ENCODE measurements at regions not wholly inside any gene's neighbourhood (a gene's known extent, or its start where the extent isn't known, plus 50 kb on each side); places are given as distances from the start of the nearest gene placed in this dataset.

DNA sequence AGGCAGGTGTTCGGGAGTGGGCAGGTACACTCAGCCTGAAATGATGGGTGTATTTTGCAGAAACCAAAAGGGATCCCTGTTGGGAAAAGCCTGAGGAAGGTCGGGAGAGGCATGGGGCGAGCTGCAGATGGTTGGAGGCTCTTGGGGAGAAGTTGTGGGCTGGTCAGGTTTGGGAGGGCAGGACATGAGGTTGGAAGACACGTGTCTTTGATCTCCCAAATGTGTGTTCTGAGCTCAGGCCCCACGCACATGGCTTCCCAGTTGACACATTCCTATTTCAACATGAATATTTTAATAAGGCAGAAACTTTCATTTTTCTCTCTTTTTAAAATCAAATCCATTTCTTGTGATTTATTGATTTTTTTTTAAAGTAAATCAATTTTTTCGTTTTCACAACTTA lies 1003.3 kb downstream of the TBC1D22A start:
- H3K4me1 Mint-ChIP-seq (ENCODE audit: low read depth) = no peaks in the 10 kb centered on the region
- DNase-seq = no peak
- H3K27me3 Mint-ChIP-seq = peaks cover 36% of the 10 kb centered on the region
- no peak overlapping the region for H3K4me3 Mint-ChIP-seq
- no peaks in the 10 kb centered on the region for H3K36me3 Mint-ChIP-seq (ENCODE audit: low read depth)
- H3K9me3 Mint-ChIP-seq = no peaks in the 10 kb centered on the region
- H3K27ac Mint-ChIP-seq = no peak overlapping the region

DNA sequence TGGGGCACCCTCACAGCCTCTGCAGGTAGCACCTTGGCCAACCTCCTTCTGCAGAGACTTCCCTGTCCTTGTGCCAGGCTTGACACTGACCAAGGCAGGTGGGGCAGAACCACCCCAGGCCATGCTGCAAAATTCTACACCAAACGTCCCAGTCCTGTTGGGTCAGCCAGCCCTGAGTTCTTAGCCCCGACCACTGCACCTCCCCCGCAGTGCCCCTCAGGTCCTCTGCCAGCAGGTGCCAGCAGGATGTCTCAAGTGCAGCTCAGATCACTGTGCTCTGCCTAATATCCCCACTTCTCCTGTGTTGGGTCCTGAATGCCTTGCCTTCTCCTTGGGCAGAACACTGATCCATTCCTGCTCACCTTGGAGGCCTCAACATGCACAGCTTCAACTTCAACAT lies 999.7 kb downstream of the TBC1D22A start:
- peaks cover 27% of the 10 kb centered on the region for H3K27me3 Mint-ChIP-seq
- H3K36me3 Mint-ChIP-seq (ENCODE audit: low read depth) = no peaks in the 10 kb centered on the region
- no peaks in the 10 kb centered on the region for H3K9me3 Mint-ChIP-seq
- DNase-seq = no peak
- H3K4me3 Mint-ChIP-seq = no peak overlapping the region
- no peak overlapping the region for H3K27ac Mint-ChIP-seq
- no peaks in the 10 kb centered on the region for H3K4me1 Mint-ChIP-seq (ENCODE audit: low read depth)

DNA sequence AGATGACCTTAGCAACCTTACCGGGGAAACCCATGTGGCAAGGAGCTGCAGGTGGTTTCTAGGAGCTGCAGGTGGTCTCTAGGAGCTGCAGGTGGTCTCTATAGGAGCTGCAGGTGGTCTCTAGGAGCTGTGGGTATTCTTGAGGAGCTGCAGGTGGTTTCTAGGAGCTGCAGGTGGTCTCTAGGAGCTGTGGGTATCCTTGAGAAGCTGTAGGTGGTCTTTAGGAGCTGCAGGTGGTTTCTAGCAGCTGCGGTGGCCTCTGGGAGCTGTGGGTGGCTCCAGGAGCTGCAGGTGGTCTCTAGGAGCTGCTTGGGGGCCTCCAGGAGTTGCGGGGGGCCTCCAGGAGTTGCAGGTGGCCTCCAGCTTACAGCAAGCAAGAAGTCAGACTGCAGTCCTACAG lies 997.5 kb downstream of the TBC1D22A start:
- Mint-ChIP-seq H3K4me3 (no peak overlapping the region), H3K27me3 (peaks cover 14% of the 10 kb centered on the region), H3K9me3 (no peaks in the 10 kb centered on the region), H3K4me1 (ENCODE audit: low read depth) (no peaks in the 10 kb centered on the region), H3K36me3 (ENCODE audit: low read depth) (no peaks in the 10 kb centered on the region), H3K27ac (no peak overlapping the region)
- DNase-seq = no peak

DNA sequence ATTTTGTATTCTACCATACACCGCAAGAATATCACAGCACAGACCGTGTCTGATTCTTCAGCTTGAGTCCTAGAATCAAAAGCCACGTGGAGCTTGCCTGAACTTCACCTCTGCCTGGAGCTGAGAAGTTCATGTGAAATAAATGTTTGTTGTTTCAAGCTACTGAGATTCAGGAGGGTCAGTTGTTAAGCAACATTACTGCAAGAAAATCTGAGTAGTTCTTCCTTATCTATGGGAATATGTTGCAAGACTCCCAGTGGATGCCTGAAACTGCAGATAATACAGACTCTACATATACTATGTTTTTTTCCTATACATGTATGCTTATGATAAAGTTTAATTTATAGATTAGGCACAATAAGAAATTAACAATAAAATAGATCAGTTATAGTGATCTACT lies 995.3 kb downstream of the TBC1D22A start:
- no peak for DNase-seq
- no peak overlapping the region for H3K27ac Mint-ChIP-seq
- no peak overlapping the region for H3K4me3 Mint-ChIP-seq
- no peaks in the 10 kb centered on the region for H3K4me1 Mint-ChIP-seq (ENCODE audit: low read depth)
- peaks cover 8% of the 10 kb centered on the region for H3K27me3 Mint-ChIP-seq
- H3K36me3 Mint-ChIP-seq (ENCODE audit: low read depth) = no peaks in the 10 kb centered on the region
- no peaks in the 10 kb centered on the region for H3K9me3 Mint-ChIP-seq

DNA sequence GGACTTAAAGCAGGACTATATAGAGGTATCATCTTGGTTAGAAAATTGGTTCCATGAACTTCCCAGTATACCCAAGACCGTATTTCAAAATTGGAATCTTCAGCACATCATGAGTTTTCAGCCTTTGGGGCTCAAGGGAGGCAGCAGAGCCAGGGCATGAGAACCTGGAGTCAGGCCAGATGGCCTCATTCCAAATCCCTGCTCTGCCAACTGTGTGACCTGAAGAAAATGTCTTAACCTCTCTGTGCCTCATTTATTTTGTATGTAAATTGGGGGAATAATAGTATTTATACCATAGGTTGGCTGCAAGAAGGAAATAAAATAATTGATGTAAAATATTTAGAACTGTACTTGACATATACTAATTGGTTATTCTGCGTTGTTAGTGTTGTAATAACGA lies 987.6 kb downstream of the TBC1D22A start:
- Mint-ChIP-seq H3K27me3 (peaks cover 45% of the 10 kb centered on the region), H3K4me3 (no peak overlapping the region), H3K36me3 (ENCODE audit: low read depth) (no peaks in the 10 kb centered on the region), H3K9me3 (no peaks in the 10 kb centered on the region), H3K27ac (no peak overlapping the region), H3K4me1 (ENCODE audit: low read depth) (no peaks in the 10 kb centered on the region)
- DNase-seq = no peak

DNA sequence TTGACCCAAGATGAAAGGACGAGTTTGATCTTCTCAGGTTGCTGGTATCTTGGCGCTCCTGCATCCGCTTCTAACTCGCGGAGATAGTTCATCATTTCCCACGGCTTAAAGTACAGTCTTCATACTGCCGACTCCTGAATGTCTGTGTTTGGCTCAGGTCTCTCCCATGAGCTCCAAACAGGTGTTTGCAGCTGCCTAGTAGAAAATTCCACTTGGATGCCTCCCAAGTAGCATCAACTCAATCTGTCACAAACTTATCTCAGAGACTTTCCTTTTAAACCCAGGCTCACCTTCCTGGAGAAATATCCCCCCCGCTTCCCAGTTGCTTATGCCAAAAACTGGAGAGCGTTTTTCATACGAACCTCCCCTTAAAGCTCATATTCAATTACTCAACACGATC lies 986.5 kb downstream of the TBC1D22A start:
- Mint-ChIP-seq H3K27me3 (peaks cover 51% of the 10 kb centered on the region), H3K36me3 (ENCODE audit: low read depth) (no peaks in the 10 kb centered on the region), H3K4me1 (ENCODE audit: low read depth) (no peaks in the 10 kb centered on the region), H3K27ac (no peak overlapping the region), H3K9me3 (no peaks in the 10 kb centered on the region), H3K4me3 (no peak overlapping the region)
- no peak for DNase-seq

DNA sequence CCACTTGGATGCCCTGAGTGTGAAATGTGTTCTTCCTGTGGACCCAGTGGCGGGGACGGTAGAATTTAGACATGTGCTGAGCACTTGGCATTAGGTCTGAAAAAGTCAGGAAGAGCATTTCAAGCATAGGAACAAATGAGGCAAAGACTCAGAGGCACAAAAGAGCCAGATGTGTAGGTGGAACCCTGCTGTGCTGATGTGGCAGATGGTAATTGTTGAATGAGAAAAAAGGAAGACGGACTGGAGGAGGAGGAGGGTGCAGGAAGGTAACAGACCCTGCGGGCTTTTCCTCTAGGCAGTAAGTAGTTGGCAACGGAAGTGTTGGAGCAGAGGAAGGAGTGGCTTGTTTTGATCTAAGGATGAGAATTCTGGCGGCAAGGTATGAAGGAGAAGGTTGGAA lies 985.8 kb downstream of the TBC1D22A start:
- no peaks in the 10 kb centered on the region for H3K36me3 Mint-ChIP-seq (ENCODE audit: low read depth)
- no peak for DNase-seq
- H3K4me1 Mint-ChIP-seq (ENCODE audit: low read depth) = no peaks in the 10 kb centered on the region
- H3K9me3 Mint-ChIP-seq = no peaks in the 10 kb centered on the region
- H3K27ac Mint-ChIP-seq = no peak overlapping the region
- H3K4me3 Mint-ChIP-seq = no peak overlapping the region
- H3K27me3 Mint-ChIP-seq = peaks cover 49% of the 10 kb centered on the region

DNA sequence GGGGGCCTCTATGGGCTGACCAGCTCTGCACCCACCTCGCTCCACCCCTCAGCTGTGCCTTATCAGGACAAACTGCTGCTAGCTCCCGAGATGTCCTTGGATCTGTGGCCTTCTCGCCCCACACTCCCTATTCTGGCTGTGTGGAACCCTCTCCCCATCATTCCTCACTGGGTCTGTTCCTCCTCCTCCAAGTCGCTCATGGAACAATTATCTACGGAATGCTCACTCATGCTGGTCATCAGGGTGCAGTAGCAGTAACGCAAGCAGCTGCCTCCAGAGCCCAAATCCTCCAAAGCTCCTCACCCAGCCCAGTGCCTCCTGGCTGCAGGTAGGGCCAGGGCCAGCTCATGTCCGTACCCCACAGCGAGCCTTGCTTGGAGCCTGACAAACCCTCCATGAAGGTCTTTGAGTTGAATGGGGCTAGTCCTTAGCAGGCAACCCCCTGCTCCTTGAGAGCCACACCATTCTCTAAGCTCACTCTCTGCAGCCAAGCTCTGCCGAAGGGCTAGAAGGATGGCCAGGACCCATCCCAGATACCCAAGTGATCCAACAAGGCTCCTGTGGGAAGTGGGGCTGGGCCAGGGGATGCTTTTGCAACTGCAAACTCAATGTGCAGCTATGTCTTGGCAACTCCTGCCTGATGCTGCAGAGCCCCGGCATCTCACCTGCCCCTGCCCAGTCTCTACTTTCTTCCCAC lies 977.8 kb downstream of the TBC1D22A start:
- Mint-ChIP-seq H3K36me3 (ENCODE audit: low read depth) (no peaks in the 10 kb centered on the region), H3K4me3 (no peak overlapping the region), H3K4me1 (ENCODE audit: low read depth) (no peaks in the 10 kb centered on the region), H3K9me3 (no peaks in the 10 kb centered on the region), H3K27ac (no peak overlapping the region), H3K27me3 (peaks cover 8% of the 10 kb centered on the region)
- DNase-seq = no peak

DNA sequence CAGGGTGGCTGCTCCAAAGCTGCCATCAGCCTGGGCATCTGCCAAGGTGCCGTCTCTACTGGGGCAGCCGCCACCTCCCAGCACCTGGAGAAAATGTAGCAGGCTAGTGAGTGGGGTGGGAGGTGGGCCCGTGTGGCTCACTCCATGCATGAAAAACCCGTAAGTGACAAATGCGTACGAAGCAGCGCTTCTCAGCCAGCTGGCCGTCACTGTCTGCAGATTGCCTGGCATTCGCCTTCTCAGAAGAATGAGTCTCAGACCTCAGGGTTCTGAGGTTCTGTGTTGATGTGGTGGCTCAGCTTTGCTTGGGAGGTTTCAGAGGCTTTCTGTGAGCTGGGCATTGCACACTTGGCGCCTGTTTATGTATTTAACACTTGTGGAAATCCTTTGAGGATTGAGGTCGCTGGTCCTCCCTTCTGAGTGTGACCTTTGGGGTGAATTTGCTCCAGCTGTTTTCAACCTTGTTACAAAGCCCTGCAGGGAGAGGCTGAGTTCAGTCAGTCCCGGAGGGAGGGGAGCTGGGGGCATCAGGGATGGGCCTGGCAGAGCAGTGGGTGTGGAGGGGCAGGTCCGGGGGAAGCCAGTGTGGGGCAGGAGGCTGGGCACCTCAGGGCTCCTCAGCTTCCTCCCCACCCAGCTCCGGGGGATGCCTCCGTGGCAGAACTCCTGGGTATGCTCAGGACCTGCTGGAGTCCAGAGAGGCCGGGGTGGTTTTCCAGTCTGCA lies 977.0 kb downstream of the TBC1D22A start:
- Mint-ChIP-seq H3K27ac (no peak overlapping the region), H3K27me3 (peaks cover 1% of the 10 kb centered on the region), H3K4me1 (ENCODE audit: low read depth) (no peaks in the 10 kb centered on the region), H3K4me3 (no peak overlapping the region), H3K9me3 (no peaks in the 10 kb centered on the region), H3K36me3 (ENCODE audit: low read depth) (no peaks in the 10 kb centered on the region)
- no peak for DNase-seq

DNA sequence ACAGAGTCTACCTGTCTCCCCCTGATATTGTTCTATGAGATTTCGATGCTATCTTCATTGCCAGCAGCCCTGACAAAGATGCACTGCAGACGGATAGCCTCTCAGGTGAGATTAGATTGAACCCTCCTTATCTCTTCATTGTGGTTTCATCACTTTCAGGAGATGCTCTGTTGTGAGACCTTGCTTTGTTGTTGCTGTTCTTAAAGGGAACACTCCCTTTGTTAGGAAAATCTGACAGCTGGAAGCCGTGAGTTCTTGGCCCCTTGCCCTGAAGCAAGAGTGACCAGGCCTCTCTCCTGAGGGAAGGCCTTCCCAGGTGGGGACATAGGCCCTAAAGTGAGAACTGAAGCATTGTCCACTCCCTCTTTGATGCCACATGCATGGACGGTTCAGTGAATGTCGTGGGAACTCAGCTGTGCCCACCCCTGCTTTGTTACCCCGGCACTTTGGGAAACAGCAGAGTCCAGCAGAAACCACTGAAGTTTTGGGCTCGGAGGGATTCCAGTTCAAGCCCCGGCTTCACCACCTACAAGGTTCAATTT lies 976.1 kb downstream of the TBC1D22A start:
- no peaks in the 10 kb centered on the region for H3K36me3 Mint-ChIP-seq (ENCODE audit: low read depth)
- H3K27me3 Mint-ChIP-seq = no peaks in the 10 kb centered on the region
- no peak overlapping the region for H3K4me3 Mint-ChIP-seq
- H3K27ac Mint-ChIP-seq = no peak overlapping the region
- no peaks in the 10 kb centered on the region for H3K4me1 Mint-ChIP-seq (ENCODE audit: low read depth)
- no peaks in the 10 kb centered on the region for H3K9me3 Mint-ChIP-seq
- no peak for DNase-seq

DNA sequence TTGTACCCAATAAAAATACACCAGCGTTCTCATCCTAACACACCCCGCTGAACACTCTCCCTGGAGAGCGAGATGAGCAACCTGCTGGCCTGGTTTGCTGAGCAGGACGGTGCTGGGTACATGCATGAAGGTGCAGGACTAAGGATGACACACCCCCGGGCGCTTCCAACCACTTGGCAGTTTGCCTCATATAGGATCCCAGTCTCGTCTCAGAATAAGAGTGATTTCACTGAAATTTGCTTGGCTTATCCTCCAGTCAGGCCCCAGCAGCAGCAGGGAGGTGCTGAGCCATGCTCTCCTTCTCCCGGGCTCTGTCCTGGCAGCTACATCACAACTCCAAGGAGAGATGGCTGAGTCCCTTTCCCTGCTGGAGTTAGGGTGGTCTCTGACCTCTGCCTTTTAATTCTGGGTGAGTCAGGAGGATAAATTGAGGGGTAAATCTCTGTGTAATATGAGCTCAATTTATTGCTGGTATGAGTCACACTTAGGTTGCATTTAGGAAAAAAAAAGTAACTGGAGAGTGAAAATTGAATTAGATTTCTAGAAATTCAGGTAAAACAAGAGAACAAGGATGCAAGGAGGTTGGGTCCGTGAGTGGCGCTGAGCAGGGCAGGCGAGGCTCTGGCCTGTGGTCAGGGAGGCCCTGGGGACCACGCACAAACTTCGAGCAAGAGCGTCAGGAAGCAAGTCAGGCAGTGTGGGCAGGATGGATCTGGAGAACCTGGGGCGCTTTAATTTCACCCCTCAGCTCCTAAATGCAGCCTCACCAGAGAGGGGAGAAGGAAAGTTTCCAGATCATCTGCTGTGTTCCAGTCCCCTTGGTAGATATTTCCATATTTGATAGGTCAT lies 974.0 kb downstream of the TBC1D22A start:
- peaks cover 4% of the 10 kb centered on the region for H3K9me3 Mint-ChIP-seq
- H3K4me1 Mint-ChIP-seq (ENCODE audit: low read depth) = no peaks in the 10 kb centered on the region
- H3K36me3 Mint-ChIP-seq (ENCODE audit: low read depth) = no peaks in the 10 kb centered on the region
- peaks cover 3% of the 10 kb centered on the region for H3K27me3 Mint-ChIP-seq
- no peak overlapping the region for H3K4me3 Mint-ChIP-seq
- DNase-seq = no peak
- H3K27ac Mint-ChIP-seq = no peak overlapping the region

DNA sequence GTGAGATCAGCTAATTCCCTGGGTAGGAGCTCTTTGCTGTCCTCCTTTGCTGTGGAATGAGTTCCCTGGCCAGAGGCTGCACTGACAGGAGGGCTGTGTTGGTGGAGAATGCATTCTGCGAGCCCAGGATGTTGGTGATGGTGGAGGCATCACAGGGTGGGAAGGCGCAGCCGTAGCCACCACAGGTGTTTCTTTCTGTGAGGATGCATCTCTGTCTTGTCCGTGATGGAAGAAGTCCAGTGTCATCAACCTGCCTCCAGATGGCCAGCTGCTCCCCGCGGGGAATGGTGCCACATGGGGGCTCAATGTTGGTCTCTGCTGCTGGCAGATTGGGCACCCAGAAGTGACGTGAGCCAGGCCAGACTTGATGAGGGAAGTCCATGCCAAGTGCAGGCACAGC lies 972.1 kb downstream of the TBC1D22A start:
- DNase-seq = no peak
- no peaks in the 10 kb centered on the region for H3K4me1 Mint-ChIP-seq (ENCODE audit: low read depth)
- no peak overlapping the region for H3K4me3 Mint-ChIP-seq
- H3K27ac Mint-ChIP-seq = no peak overlapping the region
- peaks cover 9% of the 10 kb centered on the region for H3K9me3 Mint-ChIP-seq
- no peaks in the 10 kb centered on the region for H3K36me3 Mint-ChIP-seq (ENCODE audit: low read depth)
- peaks cover 8% of the 10 kb centered on the region for H3K27me3 Mint-ChIP-seq

DNA sequence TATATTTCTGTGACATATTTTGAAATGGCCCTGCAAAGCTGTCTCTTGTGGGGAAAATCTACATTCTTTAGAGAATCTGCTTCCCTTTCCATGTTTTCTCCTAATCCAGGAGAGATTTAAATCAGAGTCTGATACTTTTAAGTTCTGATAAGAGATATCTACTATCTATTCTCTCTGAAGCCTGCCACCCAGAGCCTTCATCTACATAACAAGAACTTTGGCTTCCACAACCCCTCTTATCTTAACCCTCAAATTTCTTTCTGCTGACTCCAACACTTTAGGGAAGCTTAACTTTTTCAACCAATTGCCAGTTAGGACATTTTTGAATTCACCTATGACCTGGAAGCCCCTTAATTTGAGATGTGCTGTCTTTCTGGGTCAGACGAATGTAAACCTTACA lies 965.2 kb downstream of the TBC1D22A start:
- Mint-ChIP-seq H3K27ac (no peak overlapping the region), H3K4me1 (ENCODE audit: low read depth) (no peaks in the 10 kb centered on the region), H3K4me3 (no peak overlapping the region), H3K9me3 (peaks cover 9% of the 10 kb centered on the region), H3K27me3 (peaks cover 27% of the 10 kb centered on the region), H3K36me3 (ENCODE audit: low read depth) (no peaks in the 10 kb centered on the region)
- DNase-seq = no peak

DNA sequence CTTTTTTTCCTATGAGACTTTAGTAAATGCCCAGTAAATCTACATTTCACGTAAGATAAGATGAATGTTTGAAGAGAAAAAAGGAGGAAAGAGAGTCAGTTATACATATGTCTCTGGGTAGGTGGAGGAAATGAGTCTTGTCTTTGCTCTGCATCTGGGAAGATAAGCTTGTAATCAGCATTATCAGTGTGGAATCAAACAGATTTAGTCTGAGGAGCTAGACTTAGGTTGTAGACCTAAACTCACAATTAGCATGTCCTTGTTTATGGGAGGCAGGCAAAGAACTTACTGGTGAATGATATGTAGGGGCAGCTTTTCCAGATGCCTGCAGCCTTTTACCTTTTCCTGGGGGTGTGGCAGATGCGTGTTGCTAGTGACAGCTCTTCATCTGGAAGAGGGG lies 962.3 kb downstream of the TBC1D22A start:
- DNase-seq = no peak
- no peaks in the 10 kb centered on the region for H3K36me3 Mint-ChIP-seq (ENCODE audit: low read depth)
- peaks cover 35% of the 10 kb centered on the region for H3K27me3 Mint-ChIP-seq
- H3K4me3 Mint-ChIP-seq = no peak overlapping the region
- H3K4me1 Mint-ChIP-seq (ENCODE audit: low read depth) = no peaks in the 10 kb centered on the region
- no peaks in the 10 kb centered on the region for H3K9me3 Mint-ChIP-seq
- no peak overlapping the region for H3K27ac Mint-ChIP-seq

DNA sequence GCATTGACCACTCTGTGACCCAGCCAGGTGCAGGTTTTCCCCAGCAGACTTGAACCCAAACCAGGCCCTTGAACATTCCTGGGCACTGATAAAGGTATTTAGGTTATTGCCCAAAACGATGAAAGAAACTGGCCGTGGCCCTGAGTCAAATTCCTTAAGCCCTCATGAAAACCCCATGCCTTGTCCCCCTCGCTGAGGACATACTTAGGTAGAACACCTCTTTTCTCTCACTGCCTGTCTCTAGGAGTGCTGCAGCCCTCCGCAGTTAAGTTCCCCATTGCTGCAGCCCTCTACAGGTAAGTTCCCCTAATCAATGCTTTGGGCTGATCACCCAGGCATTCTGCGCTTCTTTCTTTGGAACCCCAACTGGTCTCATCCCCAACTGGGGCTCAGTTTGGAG lies 961.6 kb downstream of the TBC1D22A start:
- DNase-seq = no peak
- H3K27ac Mint-ChIP-seq = no peak overlapping the region
- H3K36me3 Mint-ChIP-seq (ENCODE audit: low read depth) = no peaks in the 10 kb centered on the region
- no peaks in the 10 kb centered on the region for H3K9me3 Mint-ChIP-seq
- H3K4me1 Mint-ChIP-seq (ENCODE audit: low read depth) = no peaks in the 10 kb centered on the region
- no peak overlapping the region for H3K4me3 Mint-ChIP-seq
- H3K27me3 Mint-ChIP-seq = peaks cover 37% of the 10 kb centered on the region

Data from activated T-cell treated with anti-CD3 and anti-CD28 coated beads, Interleukin-2, amount 50 U/mL, for 24 hours (primary cell).